IMR-90 (cell line): ENCODE measurements at regions not wholly inside any gene's neighbourhood (a gene's known extent, or its start where the extent isn't known, plus 50 kb on each side); places are given as distances from the start of the nearest gene placed in this dataset.

Source experiments
- BHLHE40 ChIP-seq: fragments of 150-350 bp; IDR thresholded peaks from 2 replicates; pipeline ENCODE4 v1.6.1; 2016; ENCODE audit warnings: mild to moderate bottlenecking, low read depth, low read length
- CEBPB ChIP-seq: IDR thresholded peaks from 2 replicates; pipeline ENCODE4 v1.6.1; 2012; ENCODE audit warnings: low read depth, low read length, improper control_type of control experiment
- CTCF ChIP-seq: conservative IDR thresholded peaks from 2 replicates; pipeline ENCODE4 v1.5.1; 2012; ENCODE audit warnings: mild to moderate bottlenecking, low read depth, low read length, improper control_type of control experiment
- ELK1 ChIP-seq: fragments of 150-350 bp; IDR thresholded peaks from 2 replicates; pipeline ENCODE4 v1.6.1; 2016; ENCODE audit warnings: low read depth, mild to moderate bottlenecking, low read length, moderate library complexity, borderline replicate concordance
- FOS ChIP-seq: fragments of 150-350 bp; IDR thresholded peaks from 2 replicates; pipeline ENCODE4 v1.6.1; 2016; ENCODE audit warnings: low read depth, low read length
- MAFK ChIP-seq: IDR thresholded peaks from 2 replicates; pipeline ENCODE4 v1.6.1; 2012; ENCODE audit warnings: low read depth, low read length, improper control_type of control experiment
- MAZ ChIP-seq: IDR thresholded peaks from 2 replicates; pipeline ENCODE4 v1.6.1; 2012; ENCODE audit warnings: low read depth, mild to moderate bottlenecking, low read length, improper control_type of control experiment, moderate library complexity, borderline replicate concordance
- MXI1 ChIP-seq: IDR thresholded peaks from 2 replicates; pipeline ENCODE4 v1.6.1; 2012; ENCODE audit warnings: low read depth, mild to moderate bottlenecking, low read length, moderate library complexity, borderline replicate concordance
- POLR2A ChIP-seq: IDR thresholded peaks from 2 replicates; pipeline ENCODE4 v1.6.1; 2012; ENCODE audit warnings: mild to moderate bottlenecking, low read depth, low read length
- RAD21 ChIP-seq: IDR thresholded peaks from 2 replicates; pipeline ENCODE4 v1.6.1; 2012; ENCODE audit warnings: low read length, improper control_type of control experiment
- RFX5 ChIP-seq: IDR thresholded peaks from 2 replicates; pipeline ENCODE4 v1.8.0; 2012; ENCODE audit warnings: low read depth, mild to moderate bottlenecking, low read length, moderate library complexity
- SMC3 ChIP-seq: fragments of 150-350 bp; IDR thresholded peaks from 2 replicates; pipeline ENCODE4 v1.6.1; 2016; ENCODE audit warnings: low read depth, mild to moderate bottlenecking, antibody characterized with exemption, low read length, moderate library complexity
- USF2 ChIP-seq: fragments of 150-350 bp; IDR thresholded peaks from 2 replicates; pipeline ENCODE4 v1.6.1; 2017; ENCODE audit warnings: mild to moderate bottlenecking, antibody characterized with exemption, low read length, low read depth

GRCh38 chr13:99681695-99682094 lies 180.4 kb downstream of the TM9SF2 start:
- TF ChIP-seq CTCF (no peak), POLR2A (no peak), CEBPB (no peak), USF2 (no peak), MXI1 (no peak), MAZ (no peak), RAD21 (no peak), MAFK (no peak), BHLHE40 (no peak), FOS (no peak), ELK1 (no peak), RFX5 (no peak), SMC3 (no peak)
